NCI-H524 (cell line): ENCODE measurements at regions not wholly inside any gene's neighbourhood (a gene's known extent, or its start where the extent isn't known, plus 50 kb on each side); places are given as distances from the start of the nearest gene placed in this dataset.

Experiments
- DNase-seq, 2 experiments: peaks; one replicate each; lab custom pipeline; 2025; lab: John Stamatoyannopoulos, UW

DNA sequence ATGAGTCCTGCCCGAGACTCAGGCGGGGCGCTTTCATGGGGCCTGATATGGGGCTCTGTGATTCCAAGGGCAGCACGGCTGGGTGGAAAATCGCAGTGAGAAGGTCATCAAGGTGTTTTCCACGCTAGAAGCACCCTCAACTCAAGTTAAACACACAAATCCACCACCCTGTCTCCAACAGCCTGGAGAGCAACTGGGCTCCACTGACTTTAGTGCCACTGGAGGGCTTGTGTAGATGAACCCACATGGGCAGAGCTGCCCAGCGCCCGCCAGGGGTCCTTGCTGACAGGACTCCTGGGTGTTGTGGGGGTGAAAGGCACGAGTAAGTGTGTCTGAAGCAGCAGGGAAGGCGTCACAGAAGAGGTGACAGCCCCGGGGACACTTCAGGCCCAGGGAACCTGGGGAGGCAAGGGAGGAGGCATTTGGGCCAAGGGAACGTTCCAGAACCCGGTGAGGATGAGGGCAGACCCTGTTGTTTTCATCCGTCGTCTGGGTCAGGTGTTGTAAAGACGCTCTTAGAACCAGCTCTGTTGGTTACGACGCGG lies 51.8 kb upstream of the CTDP1 start:
- DNase-seq = no peak

DNA sequence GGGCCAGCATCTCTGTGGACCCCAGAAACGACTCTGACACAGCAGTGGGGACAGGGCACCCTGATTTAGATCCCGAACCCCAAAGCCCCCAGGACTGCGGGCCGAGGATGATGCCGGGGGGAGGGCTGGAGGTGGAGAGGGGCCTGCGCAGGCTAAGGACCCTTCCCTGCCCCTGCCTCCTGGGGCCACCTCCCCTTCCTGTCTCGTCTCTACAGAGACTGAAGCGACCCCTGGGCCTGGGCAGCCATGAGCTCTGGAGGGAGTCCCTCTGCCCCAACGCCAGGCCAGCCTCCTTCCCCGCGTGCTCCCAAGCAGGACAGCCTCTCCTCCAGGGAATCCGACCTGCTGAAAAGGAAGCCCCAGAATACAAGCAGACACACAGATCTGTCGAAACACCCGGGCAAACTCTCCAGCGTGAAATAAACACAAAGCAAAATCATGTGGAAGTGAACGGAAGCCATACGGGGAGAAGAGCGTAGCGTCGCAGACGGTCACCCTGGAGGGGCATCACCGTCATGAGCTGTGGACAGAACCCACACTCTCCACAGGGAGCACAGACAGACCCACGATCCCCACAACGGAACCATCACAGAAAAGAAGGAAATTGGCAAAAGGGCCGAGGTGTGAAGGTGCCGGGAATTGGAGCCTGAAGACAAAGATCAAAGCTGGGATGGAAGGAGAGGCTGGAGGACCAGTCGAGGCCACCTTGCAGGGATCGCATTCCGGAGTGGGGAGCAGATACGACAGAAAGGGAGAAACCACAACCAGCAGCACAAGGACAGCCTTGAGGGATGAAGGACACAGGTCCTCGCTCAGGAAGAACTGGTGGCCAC lies 51.0 kb upstream of the CTDP1 start:
- DNase-seq = no peak

GRCh38 chr18:79629249-79629558 lies 50.4 kb upstream of the CTDP1 start:
- no peak for DNase-seq

GRCh38 chr18:79629606-79630005 lies 50.0 kb upstream of the CTDP1 start:
- no peak for DNase-seq
